ENCODE measurements at regions not wholly inside any gene's neighbourhood (a gene's known extent, or its start where the extent isn't known, plus 50 kb on each side); places are given as distances from the start of the nearest gene placed in this dataset.

DNA sequence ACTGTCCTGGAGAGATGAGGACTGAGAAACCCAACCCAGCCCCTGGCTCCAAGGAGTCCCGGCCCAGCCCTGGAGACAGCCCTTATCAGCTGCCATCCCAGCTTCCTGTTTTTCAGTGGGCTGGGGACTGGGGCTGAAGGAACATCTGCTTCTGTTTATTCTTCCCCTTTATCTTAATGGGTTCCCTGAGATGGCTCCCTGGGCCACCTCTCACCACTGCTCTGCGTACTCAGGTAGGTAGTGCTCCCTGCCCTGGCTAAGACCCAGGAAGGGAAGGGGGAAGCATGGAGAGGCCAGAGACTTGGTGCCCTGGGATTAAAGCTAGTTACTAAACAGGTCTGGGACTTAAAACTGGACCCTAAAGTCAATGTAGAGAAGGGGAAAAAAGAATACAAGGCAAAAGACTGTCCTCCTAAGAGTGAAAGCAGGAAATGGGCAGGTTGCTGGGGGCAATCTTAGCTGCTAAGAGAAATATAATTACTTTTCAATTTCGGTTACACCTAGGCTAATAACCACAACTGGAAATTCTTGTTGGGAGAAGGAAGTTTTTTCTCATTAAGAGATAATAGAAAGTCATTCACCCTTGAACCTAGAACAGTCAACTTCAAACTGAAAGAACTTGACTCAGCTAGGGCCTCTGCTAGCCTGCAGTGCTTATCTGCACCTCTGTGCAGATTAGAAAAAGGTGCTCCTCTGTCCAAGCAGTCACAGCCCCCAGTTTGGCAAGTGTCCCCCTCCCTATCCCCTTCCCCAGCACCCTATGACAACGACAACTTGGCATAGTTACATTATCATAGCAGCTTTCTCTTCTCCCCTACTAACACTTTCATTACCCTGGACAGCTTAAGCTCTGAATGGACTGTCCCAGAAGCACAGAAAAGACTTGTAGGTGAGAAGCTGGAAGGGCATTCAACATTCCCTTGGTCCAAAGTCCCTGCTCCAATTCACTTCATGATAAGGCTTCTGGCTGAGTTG lies 65.6 kb upstream of the KDM7A start:
- no peak for DNase-seq (ENCODE audit: low read depth)

DNA sequence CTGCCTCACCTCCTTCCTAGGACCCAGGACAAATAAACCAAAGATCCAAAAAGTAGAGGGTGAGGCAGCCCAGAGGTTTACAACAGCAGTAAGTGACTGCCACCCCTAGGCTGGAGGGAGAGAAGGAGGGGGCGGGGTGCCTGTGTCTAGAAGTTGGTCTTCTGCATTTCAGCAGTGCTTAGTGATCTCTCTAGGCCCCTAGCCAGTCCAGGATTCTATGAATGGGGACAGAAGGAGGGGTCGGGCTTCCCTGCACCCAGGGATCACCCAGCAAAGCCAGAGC lies 62.8 kb upstream of the KDM7A start:
- DNase-seq (ENCODE audit: low read depth) = no peak

DNA sequence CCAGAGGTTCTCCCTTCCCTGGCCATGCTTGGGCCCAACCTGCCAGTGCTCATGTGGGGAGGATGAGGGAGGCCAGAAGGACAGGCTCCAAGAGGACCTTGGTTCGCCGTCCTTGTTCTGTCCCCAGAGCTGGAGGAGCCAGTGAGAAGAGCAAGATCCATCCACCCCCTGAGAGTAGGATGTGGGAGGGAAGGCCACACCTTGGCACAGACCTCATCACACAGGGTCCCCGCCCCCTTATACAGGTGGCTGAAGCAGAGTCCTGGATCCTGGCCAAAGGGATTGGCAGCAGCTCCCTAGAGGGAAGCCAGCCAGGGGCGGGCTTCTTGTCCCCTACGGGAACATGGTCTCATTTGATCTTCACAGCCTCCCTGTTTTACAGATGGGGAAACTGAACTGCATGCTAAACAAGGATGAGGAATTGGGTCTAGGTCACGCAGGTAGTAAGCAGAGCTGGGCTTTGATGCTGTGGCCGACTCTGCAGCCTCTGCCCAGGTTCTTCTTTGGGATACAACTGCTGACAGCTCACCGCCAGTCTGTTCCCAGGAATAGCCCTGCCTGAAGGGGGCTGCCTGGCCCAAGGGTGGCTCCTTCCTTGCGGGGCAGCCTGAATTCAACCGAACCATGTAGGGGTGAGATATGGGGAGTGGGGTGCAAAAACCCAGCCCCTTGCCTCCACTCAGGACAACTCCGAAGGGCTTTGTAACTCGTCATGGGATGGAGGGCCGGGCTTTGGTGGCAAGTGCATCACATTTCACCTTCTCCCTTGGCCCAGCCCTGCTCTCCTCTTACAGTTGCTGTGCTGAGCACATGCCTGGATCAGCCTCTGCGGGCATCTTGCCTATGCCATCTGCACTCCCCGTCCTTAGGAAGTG lies 62.2 kb upstream of the KDM7A start:
- no peak for DNase-seq (ENCODE audit: low read depth)

DNA sequence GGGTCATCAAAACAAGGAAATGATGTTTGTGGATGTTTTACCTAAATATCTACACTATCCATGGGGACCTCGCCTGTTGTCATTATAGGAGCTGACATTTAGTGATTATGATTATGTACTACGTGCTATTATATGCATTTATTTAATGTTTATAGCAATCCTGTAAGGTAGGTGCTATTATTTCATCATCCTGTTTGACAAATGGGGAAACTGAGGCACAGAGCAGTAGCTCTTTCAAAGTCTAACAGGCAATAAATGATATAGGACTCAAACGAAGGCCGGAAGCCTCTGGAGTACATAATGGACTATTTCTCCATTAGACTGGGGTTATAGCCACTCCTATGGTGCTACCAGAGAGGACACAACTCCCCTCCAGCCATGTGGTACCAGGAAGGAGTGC lies 60.6 kb upstream of the KDM7A start:
- no peak for DNase-seq (ENCODE audit: low read depth)

DNA sequence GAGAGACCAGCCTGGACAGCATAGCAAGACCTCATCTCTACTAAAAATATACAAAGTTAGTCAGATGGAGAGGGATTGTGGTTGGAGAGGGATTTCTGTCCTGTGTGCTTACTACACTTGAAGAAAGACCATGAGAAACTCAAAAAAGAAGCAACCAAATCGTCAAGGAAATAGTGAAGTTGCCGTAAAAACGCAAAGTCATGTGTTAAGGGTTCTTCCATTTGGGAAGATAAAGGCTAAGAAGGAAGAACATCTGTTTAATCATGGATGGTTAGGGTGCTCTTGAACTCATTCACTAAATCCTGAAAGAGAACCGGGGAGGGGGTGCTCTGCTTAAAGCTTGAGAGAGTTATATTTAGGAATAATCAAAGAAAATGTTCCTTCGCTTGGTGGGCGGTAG lies 59.8 kb upstream of the KDM7A start:
- DNase-seq (ENCODE audit: low read depth) = no peak

DNA sequence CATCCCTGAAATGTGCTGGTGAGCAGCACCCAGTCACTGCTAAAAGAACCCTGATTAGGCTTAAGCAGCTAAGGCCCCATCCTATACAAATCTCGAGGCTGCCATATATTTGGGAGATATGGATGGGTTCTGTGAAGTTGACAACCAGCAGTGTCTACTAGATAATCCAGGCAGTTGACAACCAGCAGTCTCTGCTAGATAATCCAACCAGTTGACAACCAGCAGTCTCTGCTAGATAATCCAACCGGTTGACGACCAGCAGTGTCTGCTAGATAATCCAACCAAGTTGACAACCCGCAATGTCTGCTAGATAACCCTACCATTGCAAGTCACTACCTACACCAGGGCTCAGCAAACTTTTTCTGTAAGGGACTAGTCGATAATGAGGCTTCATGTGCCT lies 58.3 kb upstream of the KDM7A start:
- no peak for DNase-seq (ENCODE audit: low read depth)

DNA sequence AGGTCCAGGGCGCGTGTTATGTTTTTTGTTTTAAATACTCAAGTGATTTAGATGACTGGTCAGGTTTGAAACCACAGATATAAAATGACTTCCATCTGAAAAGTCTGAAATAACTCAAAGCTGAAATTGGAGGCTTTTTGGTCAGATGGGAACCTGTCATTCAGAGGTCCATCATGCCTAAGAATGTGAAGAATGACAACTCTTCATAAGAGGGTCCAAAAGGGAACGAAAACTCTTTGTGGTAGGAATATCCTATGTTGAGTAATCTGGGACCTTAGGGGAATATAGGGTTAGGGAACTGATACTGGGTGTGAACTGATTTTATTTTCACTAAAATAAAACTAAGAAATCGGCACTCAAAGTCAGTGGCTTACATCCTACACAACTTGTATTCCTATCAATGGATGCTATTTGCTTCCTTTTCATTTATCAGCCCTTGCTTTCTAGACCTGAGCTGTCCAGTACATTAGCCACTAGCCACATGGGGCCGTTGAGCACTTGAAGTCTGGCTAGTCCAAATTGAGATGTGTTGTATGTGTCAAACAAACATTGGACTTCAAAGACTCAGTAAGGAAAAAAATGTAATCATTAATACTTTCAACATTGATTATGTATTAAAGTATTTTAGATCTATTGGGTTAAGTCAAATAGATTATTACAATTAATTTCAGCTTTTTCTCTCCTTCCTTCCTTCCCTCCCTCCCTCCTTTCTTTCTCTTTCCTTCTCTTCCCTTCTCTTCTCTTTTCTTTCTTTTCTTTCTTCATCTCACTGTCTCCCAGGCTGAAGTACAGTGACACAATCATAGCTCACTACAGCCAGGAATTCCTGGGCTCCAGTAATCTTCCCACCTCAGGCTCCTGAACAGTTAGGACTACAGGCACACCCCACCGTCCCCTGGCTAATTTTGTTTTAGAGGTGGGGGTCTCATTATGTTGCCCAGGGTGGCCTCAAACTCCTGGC lies 56.5 kb upstream of the KDM7A start:
- no peak for DNase-seq (ENCODE audit: low read depth)

DNA sequence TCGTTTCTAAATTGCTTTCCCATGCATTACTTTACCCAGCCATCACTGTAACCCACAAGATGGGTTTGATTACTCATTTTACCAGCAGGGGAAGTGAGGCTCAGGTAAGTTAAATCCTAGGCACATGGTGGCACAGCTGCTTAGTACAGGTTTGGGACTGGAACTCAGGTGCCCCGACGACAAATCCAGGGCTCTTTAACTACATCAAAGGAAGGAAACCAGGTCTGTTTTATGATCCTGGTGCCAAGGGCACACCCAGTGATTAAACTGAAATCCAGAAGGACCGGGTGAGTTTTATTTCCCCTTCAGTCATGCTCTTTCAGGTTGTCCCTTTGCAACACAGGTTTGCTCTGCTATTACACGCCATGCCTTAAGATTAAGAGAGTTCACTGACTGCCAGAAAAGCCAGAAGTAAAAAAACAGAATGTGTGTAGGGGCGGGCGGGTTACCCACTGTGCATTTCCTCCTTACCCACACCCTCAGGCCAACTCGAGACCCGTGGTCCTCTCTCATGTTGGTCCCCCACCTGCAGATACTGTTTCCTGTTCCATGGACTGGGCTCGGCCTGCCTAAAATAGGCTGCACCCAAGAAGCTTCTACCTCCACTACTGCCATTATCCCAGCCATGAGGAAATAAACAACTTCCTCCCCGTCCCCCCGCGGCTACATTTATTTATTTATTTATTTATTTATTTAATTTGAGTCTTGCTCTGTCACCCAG lies 55.1 kb upstream of the KDM7A start:
- DNase-seq (ENCODE audit: low read depth) = no peak

DNA sequence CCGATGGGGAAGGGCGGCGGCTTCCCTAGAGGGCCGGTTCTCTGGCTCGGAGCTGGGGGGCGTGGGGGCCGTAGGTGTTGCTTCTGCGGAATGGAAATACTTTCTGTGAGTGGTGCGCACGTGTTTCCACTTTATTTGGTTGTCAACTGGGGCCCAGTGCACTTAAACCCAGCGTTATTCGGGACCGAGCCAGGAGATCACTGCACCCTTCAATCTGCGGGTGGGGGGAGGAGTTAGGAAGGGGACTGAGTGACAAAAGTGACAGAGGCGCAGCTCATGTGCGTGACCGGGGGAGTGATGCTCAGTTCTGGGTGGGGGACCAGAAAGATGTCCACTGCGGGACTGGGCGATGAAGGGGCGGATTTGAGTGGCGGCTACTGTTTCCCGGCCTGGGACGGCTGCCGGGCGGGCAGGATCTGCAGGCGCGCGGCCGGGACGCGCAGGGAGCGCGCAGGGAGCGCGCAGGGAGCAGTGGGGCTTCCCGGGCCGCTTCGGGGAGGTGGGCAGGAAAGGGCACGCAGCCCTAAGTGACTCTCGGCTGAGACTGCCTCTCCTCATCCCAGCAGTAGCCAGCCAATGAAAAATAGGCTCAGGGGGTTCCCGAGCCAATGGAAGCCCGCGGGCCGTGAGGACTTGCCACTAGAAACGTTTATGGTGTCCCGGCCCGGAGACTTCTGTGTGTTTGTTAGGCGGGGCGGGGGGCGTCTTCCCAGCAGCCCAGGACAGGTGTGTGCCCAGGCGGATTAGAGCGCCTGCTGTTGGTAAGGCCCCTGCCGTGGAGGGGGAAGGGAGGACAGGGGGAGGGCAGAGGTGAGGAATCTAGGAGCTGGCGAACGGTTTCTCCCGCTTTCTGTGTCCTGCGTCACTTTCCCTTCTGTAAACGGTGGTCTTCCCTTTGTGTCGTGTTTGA lies 54.3 kb upstream of the KDM7A start:
- peak; percentile 67 for DNase-seq (ENCODE audit: low read depth)

DNA sequence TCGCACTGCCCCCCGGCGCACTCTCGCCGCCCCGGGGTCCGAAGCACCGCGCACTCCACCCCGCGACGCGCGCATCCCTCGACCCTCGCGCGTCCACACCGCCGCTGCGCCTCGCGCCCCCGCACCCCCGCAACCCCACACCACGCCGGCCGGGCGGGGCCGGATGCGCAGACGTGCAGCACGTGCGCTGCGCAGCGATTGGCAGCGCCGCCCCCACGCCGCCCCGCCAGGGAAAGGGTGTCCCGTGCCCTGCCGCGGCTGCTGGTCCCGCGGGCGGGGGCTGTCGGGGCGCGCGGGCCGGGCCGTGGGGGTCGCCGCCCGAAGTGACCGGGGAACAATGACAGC lies 53.7 kb upstream of the KDM7A start:
- DNase-seq (ENCODE audit: low read depth) = peak; percentile 86

DNA sequence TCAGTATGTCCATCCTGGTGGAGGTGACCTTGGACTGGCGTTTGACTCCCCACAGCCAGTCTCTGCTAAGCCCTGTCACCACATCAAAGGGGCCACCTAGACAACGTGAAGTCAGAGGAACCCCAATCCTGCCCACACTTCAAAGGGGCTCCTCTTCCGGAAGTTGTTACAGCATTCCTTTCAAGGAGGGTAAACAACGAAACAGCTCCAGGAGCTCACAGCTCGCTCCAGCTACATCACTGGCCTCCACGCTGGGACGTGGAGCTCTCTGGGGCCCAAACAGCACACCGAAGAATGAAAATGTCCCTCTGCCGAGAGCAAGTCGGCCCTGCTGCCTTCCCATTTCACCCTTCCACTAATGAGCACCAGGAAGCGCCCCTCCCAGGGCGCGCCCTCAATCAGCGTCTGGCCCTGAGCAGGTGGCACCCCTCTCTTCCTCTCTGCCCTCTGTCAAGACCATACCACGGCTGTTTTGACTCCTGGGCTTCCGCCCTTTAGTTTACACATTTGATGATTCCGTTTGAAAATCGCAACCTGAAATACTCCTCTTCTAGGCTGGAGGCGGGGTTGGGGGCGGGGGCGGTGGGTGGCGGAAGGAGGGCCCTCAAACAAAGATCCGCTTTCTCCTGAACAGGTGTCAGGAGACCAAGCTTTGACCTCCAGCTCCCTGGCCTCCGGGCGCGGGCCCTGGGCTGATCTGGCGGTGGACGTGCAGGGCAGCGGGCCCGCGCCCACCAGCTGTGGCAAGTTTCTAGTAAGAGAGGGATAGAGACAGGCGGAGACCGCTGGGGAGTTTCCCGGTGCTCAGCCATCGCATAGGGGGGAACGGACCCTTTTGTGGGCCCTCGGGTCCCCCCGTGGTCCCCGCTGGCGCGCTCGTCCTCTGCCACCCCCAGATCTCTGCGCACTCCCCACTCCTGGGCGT lies 53.1 kb upstream of the KDM7A start:
- peak; percentile 52 for DNase-seq (ENCODE audit: low read depth)

DNA sequence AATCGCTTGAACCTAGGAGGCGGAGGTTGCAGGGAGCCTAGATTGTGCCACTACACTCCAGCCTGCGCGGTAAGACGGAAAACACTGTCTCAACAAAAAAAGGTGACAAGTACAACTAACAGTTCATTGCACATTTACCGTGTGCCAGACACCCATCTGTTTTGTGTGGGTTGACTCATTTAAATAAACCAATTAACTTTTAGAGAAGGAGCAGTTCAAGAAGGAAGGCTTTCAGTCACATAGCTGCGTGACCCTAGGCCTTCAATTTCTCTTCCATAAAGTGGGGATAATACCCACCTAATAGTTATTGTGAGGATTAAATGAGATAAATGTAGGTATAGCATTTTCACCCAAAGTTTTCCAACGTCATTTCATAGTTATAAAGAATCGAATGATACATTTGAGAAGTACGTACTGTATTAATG lies 52.3 kb upstream of the KDM7A start:
- no peak for DNase-seq (ENCODE audit: low read depth)
